HG03460 (cell line): ENCODE measurements at regions not wholly inside any gene's neighbourhood (a gene's known extent, or its start where the extent isn't known, plus 50 kb on each side); places are given as distances from the start of the nearest gene placed in this dataset.
"Not testable (repeated sequence)": the region's sequence is repeated elsewhere in the genome, so short reads cannot be mapped to it uniquely, and the experiment has no call there.

ENCODE experiments used
- ATAC-seq: cut with Tn5 transposase; IDR thresholded peaks from one replicate; pipeline ENCODE4 v1.9.1; 2021; ENCODE audit not compliant: unreplicated experiment

- no peak for ATAC-seq
Measured at GRCh38 chr9:1115370-1115769, 65.2 kb downstream of the DMRT2 start.

DNA sequence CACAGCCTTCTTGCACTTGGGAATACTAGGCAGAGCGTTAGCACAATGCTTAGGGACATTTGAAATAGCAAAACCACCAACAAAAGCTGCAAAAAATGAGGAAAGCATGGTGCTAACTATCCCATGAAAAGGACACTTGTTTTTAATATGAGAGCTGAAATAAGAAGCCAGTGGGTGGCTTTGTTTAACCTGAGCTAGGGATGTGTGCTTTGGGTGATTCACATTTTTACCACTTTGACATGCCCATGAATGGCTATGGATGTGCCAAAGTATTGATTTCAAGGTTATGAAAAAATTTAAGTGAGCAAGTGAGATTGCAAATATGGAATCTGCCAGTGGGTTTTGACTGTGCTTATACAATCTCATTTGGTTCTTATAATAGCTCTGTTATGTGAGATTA, 67.3 kb downstream of the DMRT2 start:
- ATAC-seq: no peak

DNA sequence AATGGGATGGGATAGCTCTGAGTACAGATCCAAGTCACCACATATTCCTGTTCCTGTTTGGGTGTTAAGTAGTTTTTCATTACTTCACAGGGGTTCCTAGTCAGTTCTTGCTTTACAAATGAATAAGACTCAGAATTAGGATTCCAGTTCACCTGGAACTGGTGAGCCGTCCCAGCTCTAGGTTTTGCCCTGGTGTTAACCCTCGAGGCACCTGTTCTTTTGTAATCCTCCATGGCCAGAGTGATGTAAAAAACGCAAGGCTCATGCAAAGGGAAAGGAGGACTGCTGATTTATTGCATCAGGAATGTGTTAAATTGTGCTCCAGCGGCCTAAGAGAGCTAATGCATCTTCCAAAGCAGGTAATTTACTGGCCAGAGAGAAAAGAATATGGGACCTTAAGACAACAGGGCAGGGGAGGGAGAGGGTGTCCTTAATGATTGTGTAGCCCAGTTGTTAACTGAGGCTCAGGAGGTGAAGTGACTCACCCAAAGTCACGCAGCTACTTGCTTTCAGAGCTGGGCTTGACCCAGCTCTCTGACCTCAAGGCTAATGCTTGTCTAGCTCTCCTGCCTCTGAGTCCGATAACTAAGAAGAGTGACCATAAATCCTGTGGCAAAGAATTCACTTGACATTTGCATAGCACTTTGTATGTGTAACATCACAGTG, 70.5 kb downstream of the DMRT2 start:
- ATAC-seq: no peak

- no peak for ATAC-seq
Measured at GRCh38 chr9:1125741-1126140, 75.6 kb downstream of the DMRT2 start.

- ATAC-seq: no peak
Measured at GRCh38 chr9:1128046-1128445, 77.9 kb downstream of the DMRT2 start.

GRCh38 chr9:1129382-1129781, 79.2 kb downstream of the DMRT2 start:
- ATAC-seq: no peak

DNA sequence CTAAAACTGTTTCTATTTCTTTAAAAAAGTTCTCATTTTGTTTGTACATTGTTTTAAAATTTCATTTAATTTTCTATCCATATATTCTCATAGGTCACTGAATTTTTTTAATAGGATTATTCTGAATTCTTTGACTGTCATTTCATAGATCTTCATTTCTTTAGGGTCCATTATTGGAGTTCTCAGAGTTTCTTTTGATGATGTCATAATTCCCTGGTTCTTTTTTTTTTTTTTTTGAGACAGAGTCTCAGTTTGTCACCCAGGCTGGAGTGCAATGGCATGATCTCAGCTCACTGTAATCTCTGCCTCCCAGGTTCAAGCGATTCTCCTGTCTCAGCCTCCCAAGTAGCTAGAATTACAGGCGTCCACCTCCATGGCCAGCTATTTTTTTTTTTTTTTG, 89.9 kb downstream of the DMRT2 start:
- ATAC-seq: no peak

- no peak for ATAC-seq
Measured at GRCh38 chr9:1151691-1152090, 101.5 kb downstream of the DMRT2 start.

DNA sequence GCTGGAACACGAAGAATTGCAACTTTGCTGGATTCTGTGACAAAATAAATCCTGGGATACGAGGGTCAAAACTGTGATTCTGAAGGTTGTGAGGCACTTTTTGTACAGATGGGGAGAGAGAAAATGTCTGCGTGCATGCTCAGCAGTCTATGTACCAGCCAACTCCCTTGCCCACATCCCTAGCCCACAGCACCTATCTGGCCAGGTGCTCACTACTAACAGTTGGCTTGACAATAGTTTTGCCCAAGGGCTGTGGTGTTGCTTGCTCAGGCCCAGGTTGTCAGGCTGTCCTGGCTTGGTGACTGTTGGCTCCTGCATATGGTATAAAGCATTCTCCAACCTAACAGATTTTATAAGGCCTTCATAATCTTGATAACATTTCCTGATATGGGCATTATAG, 102.0 kb downstream of the DMRT2 start:
- ATAC-seq: no peak

GRCh38 chr9:1154739-1155138, 104.6 kb downstream of the DMRT2 start:
- no peak for ATAC-seq

DNA sequence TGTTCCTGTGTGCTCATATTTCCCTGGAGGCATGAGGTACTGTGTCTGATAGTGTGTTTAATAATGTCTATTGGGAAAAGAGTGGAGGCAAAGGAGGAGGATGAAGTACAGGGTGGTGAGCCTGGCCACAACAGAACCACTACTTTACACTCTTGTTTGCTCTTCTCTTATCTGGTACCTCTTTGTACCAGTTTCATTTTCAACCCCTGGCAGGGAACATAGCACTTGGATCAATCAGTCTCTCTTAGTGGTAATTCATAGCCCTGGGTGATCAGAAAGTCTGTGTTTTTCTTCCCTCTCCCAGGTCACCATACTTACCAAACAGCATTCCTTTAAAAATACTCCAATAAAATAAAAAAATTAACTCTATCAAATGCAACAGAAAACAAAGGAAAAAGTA, 105.4 kb downstream of the DMRT2 start:
- no peak for ATAC-seq

- ATAC-seq: no peak
Measured at GRCh38 chr9:1156794-1157550, 106.8 kb downstream of the DMRT2 start.

- ATAC-seq: no peak
Measured at GRCh38 chr9:1157836-1158235, 107.7 kb downstream of the DMRT2 start.

- no peak for ATAC-seq
Measured at GRCh38 chr9:1170918-1171317, 120.8 kb downstream of the DMRT2 start.

DNA sequence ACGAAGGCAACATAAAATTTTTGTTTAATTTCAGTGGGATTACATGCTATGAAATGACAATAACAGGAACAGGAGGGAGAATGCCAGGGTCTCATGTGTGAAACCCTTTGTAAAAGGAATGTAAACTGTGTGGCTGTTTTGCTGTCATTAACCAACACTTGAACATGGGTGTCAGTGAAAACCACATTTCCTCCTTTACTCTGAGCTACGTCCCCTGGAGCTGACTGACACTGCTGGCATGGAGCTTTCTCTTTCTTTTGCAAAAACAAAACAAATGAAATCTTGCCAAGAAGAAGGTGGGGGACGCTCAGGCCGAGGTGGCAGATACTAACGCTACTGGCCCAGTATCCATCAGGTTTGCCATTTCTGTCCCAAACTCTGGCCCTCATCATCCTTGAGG, 121.4 kb downstream of the DMRT2 start:
- no peak for ATAC-seq

DNA sequence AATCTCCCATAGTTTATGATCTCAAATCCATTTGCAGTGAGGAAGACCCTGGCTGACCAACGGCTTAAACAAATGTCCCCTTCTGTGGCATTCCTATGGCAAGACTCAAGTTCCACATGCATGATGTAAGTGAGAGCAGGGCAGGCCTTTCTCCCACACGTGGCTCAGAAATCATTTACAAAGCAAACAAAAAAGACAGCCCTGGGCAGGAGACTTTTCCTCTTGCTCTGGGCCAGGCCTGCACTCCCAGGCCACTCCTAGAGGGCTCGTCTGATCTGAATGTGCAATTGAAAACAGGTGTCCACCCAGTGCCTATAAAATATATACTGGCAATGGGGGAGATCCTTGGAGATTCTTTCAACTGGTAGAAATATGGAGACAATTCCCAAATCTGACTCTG, 123.1 kb downstream of the DMRT2 start:
- ATAC-seq: no peak

- ATAC-seq: no peak
Measured at GRCh38 chr9:1173993-1174392, 123.8 kb downstream of the DMRT2 start.

GRCh38 chr9:1179366-1179765, 129.2 kb downstream of the DMRT2 start:
- no peak for ATAC-seq

- no peak for ATAC-seq
Measured at GRCh38 chr9:1184146-1184545, 134.0 kb downstream of the DMRT2 start.

GRCh38 chr9:1187137-1187536, 137.0 kb downstream of the DMRT2 start:
- ATAC-seq: not testable (repeated sequence)

DNA sequence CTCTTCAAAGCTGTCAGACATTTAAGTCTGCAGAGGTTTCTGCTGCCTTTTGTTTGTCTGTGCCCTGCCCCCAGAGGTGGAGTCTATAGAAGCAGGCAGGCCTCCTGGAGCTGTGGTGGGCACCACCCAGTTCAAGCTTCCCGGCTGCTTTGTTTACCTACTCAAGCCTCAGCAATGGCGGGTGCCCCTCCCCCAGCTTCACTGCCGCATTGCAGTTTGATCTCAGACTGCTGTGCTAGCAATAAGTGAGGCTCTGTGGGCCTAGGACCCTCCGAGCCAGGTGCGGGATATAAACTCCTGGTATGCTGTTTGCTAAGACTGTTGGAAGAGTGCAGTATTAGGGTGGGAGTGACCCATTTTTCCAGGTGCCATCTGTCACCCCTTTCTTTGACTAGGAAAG, 145.5 kb downstream of the DMRT2 start:
- not testable (repeated sequence) for ATAC-seq

DNA sequence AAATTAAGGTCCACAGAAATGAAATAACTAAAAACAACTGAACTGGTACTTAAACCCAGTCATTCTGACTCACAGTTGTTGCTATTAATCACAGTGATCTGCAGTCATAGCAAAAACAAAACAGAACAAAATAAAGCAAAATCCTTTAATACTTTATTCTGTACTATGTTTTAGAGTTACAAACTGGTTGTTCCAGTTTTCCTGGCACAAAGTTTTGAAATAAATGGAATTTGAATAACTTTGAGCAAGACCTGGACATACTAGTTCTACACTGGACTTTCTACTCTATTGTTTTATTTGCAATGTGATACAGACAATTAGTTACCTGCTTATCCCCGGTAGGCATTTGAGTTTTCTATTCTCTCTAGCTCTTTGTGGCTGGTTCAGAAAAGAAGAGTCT, 147.9 kb downstream of the DMRT2 start:
- ATAC-seq: no peak

DNA sequence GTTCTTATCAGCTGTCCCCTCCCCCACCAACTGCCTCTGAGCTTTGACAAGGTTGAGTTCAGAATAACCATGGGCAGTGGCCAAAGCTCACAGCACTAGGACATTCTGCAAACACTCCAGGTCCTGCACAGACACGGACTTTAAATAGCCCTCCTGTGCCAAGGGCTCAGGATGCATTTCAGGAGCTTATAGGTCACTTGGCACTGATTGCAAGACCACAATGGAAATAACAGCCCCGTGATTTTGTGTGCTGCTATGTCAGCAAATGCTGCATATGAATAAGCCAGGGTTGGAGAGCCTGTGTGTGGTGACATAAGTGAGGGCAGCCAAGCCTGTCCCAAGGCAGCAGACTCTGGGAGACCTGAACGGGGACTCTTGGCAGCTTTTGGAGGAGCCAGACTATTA, 150.7 kb downstream of the DMRT2 start:
- ATAC-seq: no peak
